ENCODE measurements at regions not wholly inside any gene's neighbourhood (a gene's known extent, or its start where the extent isn't known, plus 50 kb on each side); places are given as distances from the start of the nearest gene placed in this dataset.
"Not testable (repeated sequence)": the region's sequence is repeated elsewhere in the genome, so short reads cannot be mapped to it uniquely, and the experiment has no call there.

DNA sequence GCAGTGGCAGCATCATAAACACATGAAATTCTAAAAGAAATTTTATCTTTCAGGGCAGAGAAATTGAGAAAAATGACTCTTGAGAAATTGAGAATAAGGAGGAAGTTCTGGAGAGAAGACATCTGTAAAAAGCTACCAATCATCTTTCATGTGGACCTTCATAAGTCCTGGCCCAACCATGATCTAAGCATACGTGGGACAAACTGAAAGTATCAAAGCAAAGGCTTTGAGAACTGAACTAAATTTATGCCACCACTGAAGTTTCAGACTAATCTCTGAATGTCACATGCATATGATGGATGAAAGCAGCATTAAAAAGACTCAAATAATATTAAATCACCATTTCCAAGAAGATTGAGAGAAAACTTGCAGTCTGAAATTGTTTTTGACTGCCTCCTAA, 1502.8 kb upstream of the LRRTM3 start:
- intact Hi-C loops (cut with DNase I), result no loop called here
- DNase-seq (ENCODE audit: low spot score), result no peak

DNA sequence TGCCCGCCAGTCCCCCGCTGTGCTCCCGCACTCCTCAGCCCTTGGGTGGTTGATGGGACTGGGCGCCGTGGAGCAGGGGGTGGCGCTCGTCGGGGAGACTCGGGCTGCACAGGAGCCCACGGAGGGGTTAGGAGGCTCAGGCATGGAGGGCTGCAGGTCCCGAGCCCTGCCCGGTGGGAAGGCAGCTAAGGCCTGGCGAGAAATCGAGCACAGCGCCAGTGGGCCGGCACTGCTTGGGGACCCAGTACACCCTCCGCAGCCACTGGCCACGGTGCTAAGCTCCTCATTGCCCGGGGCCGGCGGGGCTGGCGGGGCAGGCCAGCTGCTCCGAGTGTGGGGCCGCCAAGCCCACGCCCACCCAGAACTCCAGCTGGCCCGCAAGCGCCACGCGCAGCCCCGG, 1496.5 kb upstream of the LRRTM3 start:
- intact Hi-C loops (cut with DNase I), result not testable (repeated sequence)
- peak; percentile 68 for DNase-seq (ENCODE audit: low spot score)

DNA sequence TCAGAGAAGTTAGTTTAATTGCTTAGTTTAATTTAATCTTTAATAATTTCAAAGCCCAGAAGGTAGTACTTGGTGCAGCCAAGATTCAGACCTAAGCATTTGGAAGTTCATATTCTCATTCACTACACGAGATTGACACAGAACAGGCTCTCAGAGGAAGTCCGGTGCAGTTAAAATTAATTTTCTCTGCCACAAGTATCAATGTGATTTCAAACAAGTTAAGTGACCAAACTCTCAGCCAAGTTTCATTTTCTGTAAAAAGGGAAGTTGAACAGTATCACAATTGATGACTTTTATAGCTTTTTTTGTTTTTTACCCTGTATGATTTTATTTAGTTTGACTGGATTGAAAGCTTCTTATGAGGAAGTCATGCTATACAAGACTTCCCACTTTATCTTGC, 1494.9 kb upstream of the LRRTM3 start:
- intact Hi-C loops (cut with DNase I), result no loop called here
- no peak for DNase-seq (ENCODE audit: low spot score)

DNA sequence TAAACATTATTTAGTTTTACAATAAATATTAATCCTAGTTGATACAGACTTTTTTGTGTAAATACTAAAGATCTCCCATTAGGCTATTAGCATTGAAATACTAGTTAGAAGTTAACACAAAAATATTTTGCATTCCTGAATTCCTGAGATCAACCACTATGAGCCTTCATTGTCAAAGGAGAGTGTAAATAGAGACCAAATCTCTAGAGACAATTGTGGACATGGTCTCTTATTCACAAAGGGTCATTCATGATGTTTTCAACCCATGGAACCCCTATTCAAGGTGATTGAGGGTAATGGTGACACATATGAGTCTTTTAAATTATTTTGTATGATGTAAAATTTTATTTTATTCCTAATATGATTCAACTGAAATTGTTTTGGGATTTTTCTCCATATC, 1454.8 kb upstream of the LRRTM3 start:
- no peak for DNase-seq (ENCODE audit: low spot score)
- intact Hi-C loops (cut with DNase I), result no loop called here

DNA sequence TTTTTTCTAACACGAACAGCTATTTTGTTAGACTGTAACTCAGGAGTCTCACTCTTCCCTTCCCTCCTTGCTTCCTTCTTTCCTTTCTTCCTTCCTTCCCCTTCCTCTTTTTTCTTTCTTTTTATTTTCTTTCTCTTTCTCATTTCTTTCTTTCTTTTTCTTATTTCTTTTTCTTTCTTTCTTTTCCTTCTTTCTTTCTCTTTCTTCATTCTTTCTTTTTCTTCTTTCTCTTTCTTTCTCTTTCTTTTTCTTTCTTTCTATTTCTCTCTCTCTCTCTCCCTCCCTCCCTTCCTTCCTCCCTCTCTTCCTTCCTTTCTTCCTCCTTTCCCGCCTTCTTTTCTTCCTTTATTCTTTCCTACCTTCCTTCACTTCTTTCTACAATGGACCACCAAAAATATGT, 1443.0 kb upstream of the LRRTM3 start:
- DNase-seq (ENCODE audit: low spot score), result no peak
- intact Hi-C loops (cut with DNase I), result no loop called here

DNA sequence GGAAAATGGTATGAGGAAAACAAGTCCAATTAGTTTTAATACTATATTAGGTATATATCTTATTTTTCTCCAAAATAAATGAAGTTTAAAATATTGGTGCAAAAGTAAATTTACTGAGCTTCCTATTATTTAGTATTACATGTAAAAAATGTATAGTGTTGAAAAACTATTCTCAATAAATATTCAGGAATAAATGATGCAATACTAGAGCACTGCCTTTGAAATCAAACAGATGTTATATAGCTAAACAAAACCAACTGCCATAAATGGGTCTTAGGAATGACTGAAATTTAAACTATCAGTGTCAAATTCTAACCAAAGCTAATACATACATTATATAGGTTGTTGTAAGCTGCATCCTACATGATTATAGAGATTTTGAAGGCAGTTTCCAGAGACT, 1434.0 kb upstream of the LRRTM3 start:
- DNase-seq (ENCODE audit: low spot score), result no peak
- intact Hi-C loops (cut with DNase I), result no loop called here

DNA sequence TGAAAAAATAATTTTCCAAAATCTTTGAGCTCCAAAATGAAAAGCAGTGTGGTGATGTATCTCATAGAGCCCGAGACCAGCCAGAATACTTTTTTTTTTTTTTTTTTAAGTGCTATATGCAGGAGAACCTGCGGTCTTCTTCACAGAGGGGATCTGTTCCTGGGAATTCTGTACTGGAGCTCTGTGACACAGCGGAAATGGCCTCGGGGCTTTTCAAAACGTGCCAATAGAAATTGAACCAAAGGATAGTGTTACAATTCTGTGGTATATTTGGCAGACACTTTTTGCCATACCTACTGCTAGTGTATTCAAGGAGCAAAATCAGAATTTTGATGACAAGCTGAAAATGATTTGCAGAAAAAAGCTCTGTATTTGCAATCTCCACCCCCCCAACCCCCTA, 1429.3 kb upstream of the LRRTM3 start:
- no peak for DNase-seq (ENCODE audit: low spot score)
- intact Hi-C loops (cut with DNase I), result no loop called here

DNA sequence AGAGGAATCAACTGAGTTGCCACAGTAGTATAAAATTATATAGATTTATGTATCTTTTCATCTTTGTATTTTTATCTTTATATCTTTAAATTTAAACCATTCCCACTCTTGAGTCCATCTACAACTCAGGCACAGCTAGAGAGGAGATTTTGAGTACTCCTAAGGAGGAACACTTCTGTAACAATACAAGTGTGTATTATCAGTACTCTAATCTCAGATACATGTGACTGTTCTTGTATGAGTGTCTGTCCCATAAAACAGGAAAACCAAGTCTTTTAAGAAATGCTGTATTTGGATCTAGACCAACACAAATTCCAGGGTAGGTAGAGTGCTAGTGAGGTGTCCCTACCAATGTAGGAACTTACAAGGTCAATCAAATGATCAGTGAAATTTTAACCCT, 1428.0 kb upstream of the LRRTM3 start:
- no peak for DNase-seq (ENCODE audit: low spot score)
- intact Hi-C loops (cut with DNase I), result no loop called here

DNA sequence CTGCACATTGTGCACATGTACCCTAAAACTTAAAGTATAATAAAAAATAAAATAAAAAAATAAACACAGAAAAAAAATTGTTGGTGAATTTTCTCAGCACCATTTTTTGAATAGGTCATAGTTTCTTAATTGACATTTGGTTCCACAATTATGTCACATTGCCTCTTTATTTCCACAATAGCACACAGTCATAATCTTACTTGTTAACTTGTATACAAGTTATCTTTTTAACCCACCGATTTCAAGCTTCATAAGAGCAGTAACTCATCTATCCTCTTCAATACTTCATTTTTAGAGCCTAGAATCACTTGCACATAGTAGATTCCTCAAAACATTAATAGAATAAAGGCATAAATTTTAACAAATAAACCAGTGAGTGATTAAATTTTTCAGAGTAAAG, 1425.1 kb upstream of the LRRTM3 start:
- intact Hi-C loops (cut with DNase I), result no loop called here
- no peak for DNase-seq (ENCODE audit: low spot score)

DNA sequence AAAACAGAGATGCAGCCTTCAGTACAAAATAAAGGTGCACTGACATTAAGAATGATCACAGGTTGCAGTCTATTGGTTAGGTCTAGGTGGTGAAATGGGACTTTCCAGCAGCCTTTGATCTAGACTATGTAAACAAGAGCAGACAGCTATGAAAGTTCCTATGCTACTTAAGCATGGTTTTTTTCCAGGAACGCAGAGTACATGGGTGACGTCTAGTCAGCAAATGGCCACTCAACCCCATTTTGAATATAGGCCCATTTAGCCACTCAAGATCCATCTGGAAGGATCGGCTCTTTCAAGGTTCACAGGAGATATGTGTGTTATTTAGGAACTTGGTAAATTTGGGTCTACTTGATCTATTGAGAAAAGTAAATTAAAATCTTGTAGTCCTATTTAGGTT, 1424.6 kb upstream of the LRRTM3 start:
- intact Hi-C loops (cut with DNase I), result no loop called here
- no peak for DNase-seq (ENCODE audit: low spot score)

DNA sequence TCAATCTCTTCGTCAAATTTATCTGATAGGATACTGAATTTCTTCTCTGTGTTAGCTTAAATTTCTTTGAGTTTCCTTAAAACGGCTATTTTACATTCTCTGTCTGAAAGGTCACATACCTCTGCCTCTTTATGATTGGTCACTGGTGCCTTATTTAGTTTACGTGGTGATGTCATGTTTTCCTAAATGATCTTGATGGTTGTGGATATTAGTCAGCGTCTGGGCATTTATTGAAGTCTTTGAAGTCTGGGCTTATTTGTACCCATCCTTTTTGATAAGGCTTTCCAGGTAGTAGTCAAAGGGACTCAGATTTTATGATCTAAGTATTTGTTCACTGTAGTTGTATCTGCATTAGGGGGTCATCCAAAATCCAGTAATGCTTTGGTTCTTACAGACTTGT, 1407.5 kb upstream of the LRRTM3 start:
- DNase-seq (ENCODE audit: low spot score), result no peak
- intact Hi-C loops (cut with DNase I), result no loop called here

DNA sequence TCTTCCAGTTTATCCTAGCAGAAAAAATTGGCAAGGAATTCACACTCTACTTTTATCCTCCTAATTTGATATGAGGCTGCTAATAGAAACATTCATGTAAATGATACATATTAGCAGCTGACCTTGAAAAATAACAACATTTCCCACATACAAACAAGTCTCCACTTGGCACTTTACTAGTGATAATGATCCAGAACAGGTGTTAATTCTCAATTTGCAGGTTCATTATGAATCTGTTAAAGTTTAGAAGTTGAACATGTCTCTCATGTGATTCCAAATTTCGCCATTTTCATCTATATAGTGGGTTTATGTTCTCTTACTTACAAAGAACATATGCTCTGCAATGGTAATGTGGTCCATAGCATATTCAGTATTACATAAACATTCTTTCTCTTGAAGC, 1396.8 kb upstream of the LRRTM3 start:
- intact Hi-C loops (cut with DNase I), result no loop called here
- DNase-seq (ENCODE audit: low spot score), result no peak

DNA sequence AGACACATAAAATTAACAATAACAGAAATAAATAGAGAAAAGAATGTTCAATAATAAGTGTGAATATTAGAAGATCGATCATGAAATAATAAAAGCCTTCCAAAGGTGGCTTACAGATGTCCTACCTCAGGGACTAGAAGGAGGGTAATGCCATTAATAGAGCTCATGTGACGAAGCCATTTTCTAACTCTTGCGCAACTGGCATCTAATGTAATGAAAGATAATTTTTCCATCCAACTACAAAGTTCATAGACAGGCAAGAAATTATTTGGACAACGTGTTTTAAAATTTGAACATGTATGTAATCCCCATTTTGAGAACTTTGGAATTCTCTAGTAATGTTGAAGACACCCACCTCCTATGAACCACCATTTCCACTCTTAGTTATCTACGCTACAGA, 1394.3 kb upstream of the LRRTM3 start:
- no peak for DNase-seq (ENCODE audit: low spot score)
- intact Hi-C loops (cut with DNase I), result no loop called here

DNA sequence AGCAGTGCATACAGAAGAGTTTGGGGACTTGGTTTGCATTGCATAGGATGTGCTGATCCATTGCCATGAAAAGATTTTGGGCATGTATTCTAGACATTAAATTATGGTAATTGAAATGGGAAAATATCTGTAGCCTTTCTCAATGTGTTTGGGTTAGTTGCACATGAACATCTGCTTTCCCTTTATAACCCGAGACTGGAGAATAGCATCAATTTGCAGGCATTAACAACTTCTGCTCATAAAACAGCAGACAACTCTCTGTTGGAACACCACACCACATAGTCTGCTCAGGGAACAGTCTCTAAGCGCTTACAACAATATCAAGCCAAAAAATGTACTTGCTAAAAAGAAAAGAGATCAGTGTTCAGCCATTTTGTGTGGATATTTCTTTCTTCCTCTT, 1391.1 kb upstream of the LRRTM3 start:
- no peak for DNase-seq (ENCODE audit: low spot score)
- intact Hi-C loops (cut with DNase I), result loop anchor here in 1 of 2 donors (5.0 kb wide), 1 partner anchor 972 kb away; no protein-coding TSS in a partner anchor

DNA sequence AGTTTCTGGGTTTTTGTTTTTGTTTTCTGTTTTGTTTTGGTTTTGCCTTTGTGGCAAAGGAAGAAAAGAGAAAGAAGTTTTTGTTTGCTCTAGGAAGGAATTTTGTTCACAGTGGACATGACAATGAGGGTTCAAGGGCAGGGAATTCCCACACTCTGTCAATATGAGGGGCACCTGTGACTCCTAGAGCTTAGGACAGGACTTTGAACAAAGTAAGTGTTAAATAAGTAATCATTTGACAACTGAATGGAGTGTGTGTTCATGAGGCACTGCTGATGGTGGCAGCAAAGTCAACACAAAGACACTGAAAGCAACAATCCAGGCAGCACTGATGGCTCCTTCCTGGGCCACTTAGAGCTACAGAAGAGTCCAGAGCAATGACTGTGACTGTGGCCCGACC, 1381.1 kb upstream of the LRRTM3 start:
- intact Hi-C loops (cut with DNase I), result no loop called here
- no peak for DNase-seq (ENCODE audit: low spot score)

DNA sequence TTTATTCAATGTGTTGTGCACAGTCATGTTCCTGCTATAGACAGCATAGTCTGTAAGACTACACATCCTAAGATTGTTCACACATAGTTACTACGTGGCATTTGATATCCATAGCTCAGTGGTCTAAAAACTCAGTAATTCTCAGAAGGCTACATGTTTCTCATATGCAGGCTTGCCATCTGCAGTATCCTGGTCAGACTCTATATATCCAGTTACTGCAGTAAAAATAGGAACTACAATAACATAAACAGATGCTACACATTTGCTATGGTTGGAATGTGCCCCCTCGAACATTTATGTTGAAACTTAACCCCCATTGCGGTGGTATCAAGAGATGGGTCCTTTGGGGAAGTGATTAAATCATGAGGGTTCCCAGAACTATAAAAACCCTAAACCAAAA, 1377.8 kb upstream of the LRRTM3 start:
- intact Hi-C loops (cut with DNase I), result no loop called here
- no peak for DNase-seq (ENCODE audit: low spot score)

DNA sequence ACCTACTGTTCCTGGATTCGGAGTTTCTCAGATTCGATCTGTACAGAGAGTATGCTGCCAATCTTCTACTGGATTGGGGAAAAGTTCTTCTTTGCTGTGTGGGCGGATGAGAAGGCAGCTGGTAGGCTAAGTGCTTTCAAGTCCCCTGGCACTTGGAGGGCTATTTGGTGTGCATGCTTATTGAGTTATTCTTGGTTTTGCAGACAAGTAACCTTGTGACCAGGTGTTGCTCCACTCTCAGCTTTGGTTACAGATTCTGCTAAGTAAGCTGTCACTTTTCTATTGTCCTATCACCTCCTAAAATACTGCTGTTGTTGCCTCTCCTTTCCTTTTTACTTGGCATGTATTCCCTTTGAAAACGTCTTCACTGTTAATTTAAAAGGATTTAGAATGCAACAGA, 1375.1 kb upstream of the LRRTM3 start:
- DNase-seq (ENCODE audit: low spot score), result no peak
- intact Hi-C loops (cut with DNase I), result no loop called here

DNA sequence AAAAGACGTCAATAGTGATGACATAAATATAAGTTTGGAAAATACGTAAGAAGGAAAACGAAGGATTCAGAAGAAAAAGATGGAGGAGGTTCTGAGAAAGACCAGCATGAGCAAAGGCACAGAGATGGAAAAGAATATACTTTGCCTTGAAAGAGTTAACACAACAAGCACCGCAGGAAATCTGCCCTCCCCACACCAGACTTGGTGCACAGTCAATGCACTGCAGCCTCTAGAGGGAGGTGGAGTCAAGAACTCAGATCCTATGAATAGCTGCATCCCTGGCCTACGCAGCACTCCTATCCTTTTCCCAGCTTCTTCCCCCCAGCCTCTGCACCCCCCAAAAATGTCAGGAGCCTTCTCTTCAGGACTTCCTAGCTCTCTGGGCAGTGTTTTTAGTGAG, 1370.6 kb upstream of the LRRTM3 start:
- DNase-seq (ENCODE audit: low spot score), result no peak
- intact Hi-C loops (cut with DNase I), result no loop called here

DNA sequence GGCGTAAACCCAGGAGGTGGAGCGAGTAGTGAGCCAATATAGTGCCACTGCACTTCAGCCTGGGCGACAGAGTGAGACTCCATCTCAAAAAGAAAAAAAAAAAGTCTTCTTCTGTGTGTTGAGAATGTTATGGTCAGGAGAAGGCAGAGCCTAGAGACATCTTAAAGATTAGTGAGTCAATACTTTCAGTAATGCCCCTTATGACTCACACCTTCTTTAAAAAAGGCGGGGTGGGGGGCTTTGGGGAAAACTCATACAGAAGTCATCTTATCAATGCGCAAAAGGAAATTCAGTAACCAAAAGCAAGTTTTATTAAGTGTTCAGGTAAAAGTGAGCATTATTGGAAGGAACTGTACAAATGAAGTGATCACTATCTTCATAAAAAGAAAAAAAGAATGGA, 1369.8 kb upstream of the LRRTM3 start:
- DNase-seq (ENCODE audit: low spot score), result no peak
- intact Hi-C loops (cut with DNase I), result no loop called here

DNA sequence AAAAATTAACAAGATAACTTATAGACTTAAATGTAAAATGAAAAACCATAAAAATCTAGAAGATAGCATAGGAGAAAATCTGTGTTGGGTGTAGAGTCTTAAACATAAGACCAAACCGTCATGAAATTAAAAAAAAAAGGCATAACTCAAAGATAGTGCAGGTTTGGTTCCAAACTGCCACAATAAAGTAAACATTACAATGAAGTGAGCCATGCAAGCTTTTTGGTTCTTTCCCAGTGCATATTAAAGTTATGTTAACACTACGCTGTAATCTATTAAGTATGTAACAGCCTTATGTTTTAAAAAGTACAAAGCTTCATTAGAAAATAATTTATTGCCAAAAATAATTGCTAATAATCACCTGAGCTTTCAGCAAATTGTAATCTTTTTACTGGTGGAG, 1366.5 kb upstream of the LRRTM3 start:
- DNase-seq (ENCODE audit: low spot score), result no peak
- intact Hi-C loops (cut with DNase I), result no loop called here

DNA sequence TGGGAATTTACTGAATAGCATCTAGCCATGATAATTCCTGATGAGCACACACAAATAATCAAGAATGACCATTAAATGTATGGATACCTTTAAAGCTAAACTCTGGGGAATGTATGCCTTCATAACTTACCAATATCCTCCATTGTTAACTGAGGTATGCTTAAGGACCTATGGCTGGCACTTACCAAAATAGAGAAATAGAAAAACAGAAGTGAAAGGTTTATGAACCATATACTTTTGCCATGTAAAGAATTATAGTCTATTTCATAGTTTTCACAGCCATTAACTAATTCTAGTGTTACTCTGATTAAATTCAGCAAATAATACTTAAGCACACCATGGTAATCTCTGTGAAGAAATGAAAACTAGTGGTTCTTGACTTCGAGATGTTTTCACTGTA, 1360.6 kb upstream of the LRRTM3 start:
- intact Hi-C loops (cut with DNase I), result no loop called here
- no peak for DNase-seq (ENCODE audit: low spot score)

DNA sequence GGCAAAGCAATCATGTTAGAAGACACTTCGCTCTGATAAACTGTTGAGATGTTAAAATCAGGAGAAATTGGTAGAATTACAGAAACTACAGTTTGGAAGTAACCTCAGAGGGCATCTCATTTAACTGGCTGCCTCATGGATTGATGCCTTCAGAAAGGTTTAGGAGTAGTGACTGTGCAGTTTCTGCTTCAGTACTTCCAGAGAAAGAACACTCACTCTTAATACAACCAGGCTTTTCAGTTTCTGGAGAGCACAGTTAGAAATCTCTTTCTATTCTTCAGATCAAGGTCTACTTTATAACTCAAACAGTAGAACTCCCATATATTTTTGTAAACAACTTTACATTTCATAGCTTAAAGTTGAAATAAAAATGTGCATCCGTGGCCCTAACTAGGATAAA, 1358.9 kb upstream of the LRRTM3 start:
- DNase-seq (ENCODE audit: low spot score), result no peak
- intact Hi-C loops (cut with DNase I), result no loop called here
